ENCODE measurements at regions not wholly inside any gene's neighbourhood (a gene's known extent, or its start where the extent isn't known, plus 50 kb on each side); places are given as distances from the start of the nearest gene placed in this dataset.

DNA sequence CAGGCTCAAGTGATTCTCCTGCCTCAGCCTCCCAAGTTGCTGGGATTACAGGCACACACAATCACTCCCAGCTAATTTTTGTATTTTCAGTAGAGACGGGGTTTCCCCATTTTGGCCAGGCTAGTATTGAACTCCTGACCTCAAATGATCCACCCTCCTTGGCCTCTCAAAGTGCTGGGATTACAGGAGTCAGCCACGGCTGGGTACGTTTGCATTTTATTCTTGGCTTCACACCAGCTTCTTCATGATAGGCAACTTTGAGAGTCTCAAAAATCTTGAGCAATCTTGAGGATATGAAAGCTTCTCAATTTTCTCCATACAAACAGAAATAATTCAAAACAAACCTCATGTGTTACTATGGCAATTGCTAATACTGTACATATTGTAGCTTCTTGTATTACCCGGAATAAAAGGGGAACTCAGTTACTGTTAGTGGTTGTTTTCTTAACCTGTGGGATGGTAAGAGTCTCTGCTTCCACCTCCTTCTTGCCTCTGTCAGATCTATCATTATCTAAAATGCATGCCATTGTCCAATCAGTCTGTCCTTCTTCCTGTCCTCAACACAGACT is 102.9 kb upstream of the SYT4 start:
- Histone ChIP-seq H3K4me1 (no peaks in the 10 kb centered on the region), H3K27me3 (peaks cover 3% of the 10 kb centered on the region), H3K36me3 (no peaks in the 10 kb centered on the region), H3K4me3 (no peak overlapping the region), H3K9me3 (no peaks in the 10 kb centered on the region), H3K27ac (no peak overlapping the region)
- no peak for ATAC-seq
- TF ChIP-seq POLR2AphosphoS5 (IDR thresholded peaks at IDR 0.05): no peak
- TF ChIP-seq, protein P1, sequence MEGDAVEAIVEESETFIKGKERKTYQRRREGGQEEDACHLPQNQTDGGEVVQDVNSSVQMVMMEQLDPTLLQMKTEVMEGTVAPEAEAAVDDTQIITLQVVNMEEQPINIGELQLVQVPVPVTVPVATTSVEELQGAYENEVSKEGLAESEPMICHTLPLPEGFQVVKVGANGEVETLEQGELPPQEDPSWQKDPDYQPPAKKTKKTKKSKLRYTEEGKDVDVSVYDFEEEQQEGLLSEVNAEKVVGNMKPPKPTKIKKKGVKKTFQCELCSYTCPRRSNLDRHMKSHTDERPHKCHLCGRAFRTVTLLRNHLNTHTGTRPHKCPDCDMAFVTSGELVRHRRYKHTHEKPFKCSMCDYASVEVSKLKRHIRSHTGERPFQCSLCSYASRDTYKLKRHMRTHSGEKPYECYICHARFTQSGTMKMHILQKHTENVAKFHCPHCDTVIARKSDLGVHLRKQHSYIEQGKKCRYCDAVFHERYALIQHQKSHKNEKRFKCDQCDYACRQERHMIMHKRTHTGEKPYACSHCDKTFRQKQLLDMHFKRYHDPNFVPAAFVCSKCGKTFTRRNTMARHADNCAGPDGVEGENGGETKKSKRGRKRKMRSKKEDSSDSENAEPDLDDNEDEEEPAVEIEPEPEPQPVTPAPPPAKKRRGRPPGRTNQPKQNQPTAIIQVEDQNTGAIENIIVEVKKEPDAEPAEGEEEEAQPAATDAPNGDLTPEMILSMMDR (IDR thresholded peaks at IDR 0.05): no peak
- no peak for TF ChIP-seq EP300 (IDR thresholded peaks at IDR 0.05)
- no peak for TF ChIP-seq POLR2A (IDR thresholded peaks at IDR 0.05)
- WGBS, 2 donors (ENCODE audit: low coverage in 1 of 2): 59 to 62% methylated on average over 4 of the region's 4 CpGs

DNA sequence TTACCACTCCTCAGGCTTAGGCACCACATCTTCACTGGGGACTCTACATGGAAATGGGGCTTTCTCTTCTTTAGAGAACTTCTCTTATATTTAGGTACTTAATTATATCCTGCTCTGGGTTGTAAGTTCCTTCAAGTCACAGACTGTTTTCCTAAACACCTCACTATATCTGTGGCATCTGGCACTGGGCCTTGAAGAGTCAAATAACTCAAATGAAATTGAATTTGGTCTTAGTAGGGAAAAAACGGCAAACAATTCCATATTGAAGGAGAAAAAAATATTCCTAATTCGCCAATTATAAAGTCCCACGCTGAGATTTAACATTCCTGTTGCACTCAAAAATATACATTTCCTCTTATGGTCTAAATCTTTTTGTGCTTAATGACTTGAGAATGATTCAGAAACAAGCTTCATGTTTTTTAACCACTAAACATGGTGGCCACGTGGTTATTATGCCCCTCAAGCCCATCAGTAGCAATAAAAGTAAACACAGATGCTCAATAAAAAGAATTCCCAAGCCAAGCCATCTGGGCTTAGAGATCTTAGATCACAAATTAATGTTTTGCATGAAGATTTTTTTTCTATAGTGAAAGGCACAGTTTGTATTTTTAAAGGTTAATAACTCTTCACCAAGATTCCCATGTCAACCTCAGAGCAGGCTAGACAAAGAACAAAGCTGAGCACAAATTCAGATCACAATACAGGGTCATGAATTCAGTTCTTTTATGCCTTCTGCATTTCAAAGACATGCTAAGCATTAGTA is 105.5 kb upstream of the SYT4 start:
- Histone ChIP-seq H3K4me1 (no peaks in the 10 kb centered on the region), H3K9me3 (no peaks in the 10 kb centered on the region), H3K4me3 (no peak overlapping the region), H3K27ac (no peak overlapping the region), H3K27me3 (peaks cover 3% of the 10 kb centered on the region), H3K36me3 (no peaks in the 10 kb centered on the region)
- ATAC-seq: no peak
- TF ChIP-seq POLR2A (IDR thresholded peaks at IDR 0.05) (no peak), POLR2AphosphoS5 (IDR thresholded peaks at IDR 0.05) (no peak), EP300 (IDR thresholded peaks at IDR 0.05) (no peak)
- TF ChIP-seq, protein P1 (IDR thresholded peaks at IDR 0.05): no peak
- WGBS, 2 donors (ENCODE audit: low coverage in 1 of 2): 59 to 72% methylated on average over 3 to 4 of the region's 4 CpGs

DNA sequence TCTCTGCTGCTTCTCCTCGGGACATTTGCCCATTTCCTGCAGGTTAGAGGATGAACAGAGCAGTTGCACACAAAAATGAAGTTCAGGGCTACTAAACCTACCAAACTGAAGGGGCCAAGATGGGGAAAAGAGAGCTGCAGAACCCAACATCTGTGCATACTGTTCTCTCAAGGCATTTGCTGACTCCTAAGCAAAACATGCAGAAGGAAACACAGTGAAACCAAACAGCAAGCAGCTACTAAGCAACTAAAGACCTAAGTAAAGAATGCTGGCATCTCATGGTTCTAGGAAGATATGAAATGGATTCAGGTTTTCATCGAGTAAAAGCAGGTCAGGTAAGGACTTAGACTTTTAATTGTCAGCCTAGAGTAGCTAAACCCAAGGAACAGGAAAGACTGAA is 111.9 kb upstream of the SYT4 start:
- no peak overlapping the region for H3K4me3 ChIP-seq
- no peaks in the 10 kb centered on the region for H3K4me1 ChIP-seq
- peaks cover 3% of the 10 kb centered on the region for H3K27me3 ChIP-seq
- ATAC-seq: no peak
- WGBS, 2 donors (ENCODE audit: low coverage in 1 of 2): 46 to 79% methylated on average over 2 of the region's 2 CpGs
- TF ChIP-seq POLR2AphosphoS5 (IDR thresholded peaks at IDR 0.05) (no peak), EP300 (IDR thresholded peaks at IDR 0.05) (no peak), POLR2A (IDR thresholded peaks at IDR 0.05) (no peak)
- TF ChIP-seq, protein P1 (IDR thresholded peaks at IDR 0.05): no peak
- H3K36me3 ChIP-seq: no peaks in the 10 kb centered on the region
- no peaks in the 10 kb centered on the region for H3K9me3 ChIP-seq
- H3K27ac ChIP-seq: no peak overlapping the region

DNA sequence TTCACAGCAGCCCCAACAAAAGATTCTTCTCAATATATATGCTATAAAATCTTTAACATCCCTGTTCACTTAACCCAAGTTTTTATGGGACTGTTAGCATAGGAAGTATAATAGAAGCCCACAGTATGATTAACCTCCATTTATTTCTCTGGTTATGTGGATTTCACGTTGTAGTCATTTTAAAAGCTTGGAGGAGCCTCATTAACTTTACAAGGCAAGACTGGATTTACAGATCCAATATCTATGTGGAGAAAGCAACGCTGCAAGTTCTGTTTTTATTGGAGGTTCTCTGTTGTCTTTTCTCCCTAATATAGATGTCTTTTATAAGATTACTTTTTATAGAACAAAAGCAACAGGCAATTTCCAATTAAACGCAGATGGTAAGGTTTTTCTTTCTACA is 114.9 kb upstream of the SYT4 start:
- no peak overlapping the region for H3K27ac ChIP-seq
- no peak for ATAC-seq
- H3K27me3 ChIP-seq: no peaks in the 10 kb centered on the region
- H3K4me1 ChIP-seq: no peaks in the 10 kb centered on the region
- H3K9me3 ChIP-seq: no peaks in the 10 kb centered on the region
- WGBS, 2 donors (ENCODE audit: low coverage in 1 of 2): 56 to 61% methylated on average over 3 of the region's 3 CpGs
- H3K36me3 ChIP-seq: no peaks in the 10 kb centered on the region
- TF ChIP-seq EP300 (IDR thresholded peaks at IDR 0.05): no peak
- TF ChIP-seq, protein P1 (IDR thresholded peaks at IDR 0.05): no peak
- no peak for TF ChIP-seq POLR2AphosphoS5 (IDR thresholded peaks at IDR 0.05)
- no peak for TF ChIP-seq POLR2A (IDR thresholded peaks at IDR 0.05)
- H3K4me3 ChIP-seq: no peak overlapping the region

DNA sequence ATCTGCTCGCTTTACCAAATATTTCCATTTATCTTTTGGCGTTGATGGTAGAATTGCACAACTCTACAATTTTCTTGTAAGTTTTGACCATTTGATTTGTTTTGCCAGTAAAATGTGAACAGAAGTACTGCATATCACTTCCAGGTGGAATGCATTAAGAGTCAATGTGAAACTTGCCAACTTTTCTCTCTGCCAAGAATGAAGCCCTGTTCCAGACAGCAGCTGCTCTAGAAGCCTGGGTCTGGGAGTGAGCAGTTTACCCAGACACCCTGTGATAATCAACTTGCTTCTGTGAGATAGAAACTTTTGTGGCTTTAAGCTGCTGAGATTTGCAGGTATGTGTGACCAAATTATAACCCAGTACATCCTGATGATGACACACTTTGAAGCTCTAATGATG is 115.9 kb upstream of the SYT4 start:
- TF ChIP-seq EP300 (IDR thresholded peaks at IDR 0.05) (no peak), POLR2AphosphoS5 (IDR thresholded peaks at IDR 0.05) (no peak), POLR2A (IDR thresholded peaks at IDR 0.05) (no peak)
- TF ChIP-seq, protein P1 (IDR thresholded peaks at IDR 0.05): no peak
- no peak overlapping the region for H3K4me3 ChIP-seq
- 50 to 85% methylated on average over 2 of the region's 2 CpGs for WGBS, 2 donors (ENCODE audit: low coverage in 1 of 2)
- H3K27me3 ChIP-seq: no peaks in the 10 kb centered on the region
- H3K9me3 ChIP-seq: no peaks in the 10 kb centered on the region
- H3K4me1 ChIP-seq: no peaks in the 10 kb centered on the region
- no peak overlapping the region for H3K27ac ChIP-seq
- H3K36me3 ChIP-seq: no peaks in the 10 kb centered on the region
- no peak for ATAC-seq

All from gastroesophageal sphincter (tissue), 4 donors.